GM19372 (cell line): ENCODE measurements at regions not wholly inside any gene's neighbourhood (a gene's known extent, or its start where the extent isn't known, plus 50 kb on each side); places are given as distances from the start of the nearest gene placed in this dataset.

Experiments
- ATAC-seq: cut with Tn5 transposase; IDR thresholded peaks from one replicate; pipeline ENCODE4 v1.9.1; 2021; ENCODE audit warnings: mild to moderate bottlenecking, low read depth, moderate library complexity; ENCODE audit not compliant: unreplicated experiment

GRCh38 chr6:40708049-40708448 lies 120.9 kb upstream of the LRFN2 start:
- ATAC-seq = no peak

GRCh38 chr6:40706178-40706577 lies 119.0 kb upstream of the LRFN2 start:
- no peak for ATAC-seq

GRCh38 chr6:40705354-40705753 lies 118.2 kb upstream of the LRFN2 start:
- ATAC-seq = no peak

DNA sequence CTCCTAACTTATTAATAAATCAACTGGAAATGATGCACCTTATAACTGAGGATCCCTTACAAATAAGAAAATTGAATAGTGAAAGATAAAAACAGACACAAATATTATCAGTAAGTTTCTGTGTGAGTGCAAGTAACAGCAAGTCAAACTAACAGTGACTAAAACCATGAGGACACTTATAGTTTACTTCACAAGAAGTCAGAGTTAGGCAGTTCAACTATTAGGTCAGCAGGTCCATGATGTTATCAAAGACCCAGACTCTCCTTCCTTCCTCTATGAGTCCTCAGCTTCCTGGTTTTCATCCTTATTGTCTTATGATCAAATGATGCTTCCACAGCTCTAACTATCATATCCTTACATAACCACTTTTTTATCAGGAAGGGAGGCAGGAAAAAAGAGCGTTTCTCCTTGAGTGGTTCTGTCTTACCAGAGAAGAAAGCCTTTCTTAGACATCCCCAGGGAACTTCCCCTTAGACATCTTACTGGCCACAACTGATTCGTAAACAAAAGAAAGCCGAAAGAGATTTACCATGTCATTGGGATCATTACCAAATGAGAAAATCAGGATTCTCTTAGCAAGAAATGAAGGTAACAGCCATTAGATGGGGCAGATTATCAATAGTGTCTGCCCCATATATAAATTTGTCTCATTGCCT lies 114.3 kb upstream of the LRFN2 start:
- no peak for ATAC-seq

- ATAC-seq = no peak
Measured at GRCh38 chr6:40700006-40700580, 112.9 kb upstream of the LRFN2 start.

DNA sequence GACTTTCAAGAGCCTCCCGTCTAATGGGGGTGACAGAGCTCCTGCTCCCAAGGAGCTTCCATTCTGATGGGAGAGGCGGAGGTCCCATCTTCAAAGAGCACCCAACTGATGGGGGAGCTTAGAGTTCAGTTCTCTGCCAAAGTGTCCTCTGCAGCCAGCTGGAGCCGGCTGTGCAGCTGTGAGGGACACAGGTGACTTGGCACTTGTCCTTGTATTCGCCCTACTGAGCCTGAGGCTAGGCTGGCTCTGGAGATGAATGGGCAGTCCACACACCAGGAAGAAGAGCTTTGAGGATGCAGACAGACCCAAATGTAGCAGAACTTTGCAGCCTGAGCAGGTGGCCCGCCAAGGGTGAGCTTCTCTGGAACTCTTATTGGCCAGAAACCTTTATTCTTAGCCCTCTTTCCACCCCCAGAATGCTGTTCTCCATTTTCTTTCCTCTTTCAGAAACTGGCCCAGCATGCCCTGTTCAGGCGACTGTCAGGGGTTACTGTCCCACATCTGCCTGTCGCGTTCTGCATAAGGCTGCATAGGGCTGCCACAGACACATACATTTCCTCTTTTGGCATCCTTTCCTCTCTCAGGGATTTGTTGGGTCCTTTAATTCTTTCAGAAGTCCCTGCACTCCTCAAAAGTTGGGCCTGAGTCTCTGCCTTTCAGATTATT lies 108.7 kb upstream of the LRFN2 start:
- no peak for ATAC-seq

DNA sequence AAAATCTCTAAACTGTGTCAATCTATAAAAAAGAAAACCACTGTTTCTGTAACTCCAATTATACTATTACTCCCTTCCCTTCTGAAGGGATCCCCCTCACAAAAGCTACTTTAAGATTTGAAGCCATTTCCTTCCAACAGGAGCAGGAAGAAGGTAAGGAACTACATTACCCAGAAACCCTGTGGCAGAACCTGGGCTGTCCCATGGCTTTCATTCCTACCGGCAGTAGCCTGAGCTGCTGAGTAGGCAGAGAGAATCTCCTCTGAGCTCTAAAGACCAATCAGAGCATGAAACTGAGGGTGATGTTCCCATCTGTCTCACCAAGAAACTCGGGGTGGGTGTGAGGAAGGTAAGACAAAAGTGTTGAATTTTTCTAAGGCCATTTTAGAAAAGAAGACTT lies 108.0 kb upstream of the LRFN2 start:
- ATAC-seq = no peak

DNA sequence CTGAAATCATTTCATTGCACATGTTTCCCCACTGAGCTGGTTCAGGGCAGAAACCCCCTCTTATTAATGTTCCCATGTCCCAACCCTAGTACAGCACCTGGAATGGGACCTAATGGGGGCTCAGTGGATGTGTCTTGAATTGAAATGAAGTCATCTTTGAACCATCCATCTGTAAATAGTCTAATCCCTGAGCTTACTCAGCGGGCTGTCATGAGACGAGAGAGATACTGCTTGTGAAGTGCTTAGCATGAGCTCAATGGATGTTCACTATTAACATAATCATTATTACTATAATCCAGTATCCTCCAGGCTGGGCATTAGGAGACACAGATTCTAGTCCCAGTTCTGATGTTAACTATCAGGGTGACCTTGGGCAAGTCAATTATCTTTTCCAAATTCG lies 106.6 kb upstream of the LRFN2 start:
- no peak for ATAC-seq

DNA sequence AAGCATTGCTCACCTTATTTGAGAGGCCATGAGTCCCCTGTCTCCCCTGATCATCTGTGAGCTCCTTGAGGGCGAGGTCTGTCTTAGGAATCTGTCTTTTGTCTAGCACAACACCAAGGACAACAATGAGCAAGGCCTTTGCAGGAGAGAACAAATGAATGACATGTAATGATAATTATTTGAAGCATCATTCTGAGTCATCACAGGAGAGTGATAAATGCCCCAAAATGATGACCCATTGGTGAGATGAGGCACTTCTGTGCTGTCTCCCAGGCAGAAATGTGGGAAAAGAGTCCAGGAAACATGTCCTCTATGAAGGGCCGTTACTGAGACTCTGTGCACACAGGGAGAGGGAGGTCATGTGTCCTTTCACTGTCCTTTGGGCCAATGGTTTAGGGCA lies 105.2 kb upstream of the LRFN2 start:
- ATAC-seq = no peak

DNA sequence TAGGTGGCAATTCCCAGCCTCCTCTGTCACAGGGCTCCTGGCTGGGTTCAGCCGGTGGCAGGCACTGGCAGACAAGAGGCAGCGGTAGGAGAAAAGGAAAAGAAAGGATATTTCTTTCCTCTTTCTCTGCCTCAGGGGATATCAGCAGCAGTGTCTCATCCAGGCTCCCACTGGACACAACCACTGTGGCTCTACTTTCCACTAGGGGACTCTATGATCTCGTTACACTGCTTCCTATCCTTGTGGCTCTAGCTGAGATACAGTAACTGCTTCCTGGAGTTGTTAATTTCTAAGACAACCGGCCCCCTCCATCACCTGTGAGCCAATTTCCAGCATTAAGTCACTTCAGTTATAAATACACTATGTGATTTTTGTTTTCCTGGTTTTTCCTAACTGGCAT lies 102.0 kb upstream of the LRFN2 start:
- ATAC-seq = no peak

- ATAC-seq = no peak
Measured at GRCh38 chr6:40688214-40688761, 101.1 kb upstream of the LRFN2 start.

DNA sequence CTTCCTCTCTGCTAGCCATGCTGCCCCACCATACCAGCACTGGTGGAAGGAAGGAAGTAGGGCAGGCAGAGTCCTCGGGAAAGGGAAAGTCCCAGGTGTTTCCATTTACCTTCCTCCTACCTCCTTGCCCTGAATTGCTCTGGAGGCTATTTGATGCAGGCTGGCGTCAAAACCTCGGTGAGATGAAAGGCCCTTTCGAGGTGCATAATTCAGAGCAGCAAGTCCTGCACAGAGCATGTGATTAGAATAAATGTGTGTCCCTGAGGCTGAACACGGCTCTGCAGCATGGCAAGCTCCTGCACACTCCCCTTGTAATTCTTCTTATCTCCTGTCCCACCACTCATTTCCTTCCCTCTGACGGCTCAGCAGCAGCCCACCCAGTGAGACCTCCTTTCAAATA lies 98.7 kb upstream of the LRFN2 start:
- no peak for ATAC-seq

DNA sequence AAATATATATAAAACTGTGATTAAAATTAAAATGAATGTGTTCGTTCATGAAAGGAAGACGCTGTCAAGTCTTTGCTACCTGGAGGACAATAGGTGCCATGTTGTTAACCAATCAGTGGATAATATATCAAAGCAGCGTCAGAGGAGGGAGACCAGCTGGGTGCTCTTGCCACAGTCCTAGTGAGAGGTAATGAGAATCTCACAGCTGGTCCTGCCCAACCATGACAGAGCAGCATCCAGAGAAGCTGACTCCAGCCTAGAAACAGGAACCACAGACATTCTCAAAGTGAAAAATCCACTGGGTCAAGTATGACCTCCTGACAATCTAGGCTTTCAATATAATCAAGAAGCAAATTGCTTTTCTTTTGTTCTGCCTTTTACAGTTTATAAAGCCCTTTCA lies 94.5 kb upstream of the LRFN2 start:
- no peak for ATAC-seq

DNA sequence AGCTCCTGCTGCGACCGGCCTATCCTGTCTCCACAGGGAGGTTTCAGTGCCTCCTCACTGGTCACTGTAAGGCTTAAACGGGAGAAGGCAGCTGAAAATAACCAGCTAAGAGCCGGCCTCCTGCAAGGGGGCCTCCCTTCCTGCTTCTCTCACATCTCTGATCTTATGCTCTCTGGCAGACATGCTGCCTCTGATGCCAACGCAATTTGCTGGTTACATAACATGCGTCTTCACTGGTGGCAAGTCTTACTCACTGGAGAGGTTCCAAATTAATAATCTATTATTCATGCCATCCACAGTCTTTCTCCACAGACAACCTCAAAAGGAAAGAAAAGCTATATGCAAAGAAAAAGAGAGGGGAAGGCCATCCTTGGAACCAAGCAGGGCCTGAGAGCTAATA lies 91.8 kb upstream of the LRFN2 start:
- no peak for ATAC-seq

- no peak for ATAC-seq
Measured at GRCh38 chr6:40674170-40674569, 87.0 kb upstream of the LRFN2 start.

DNA sequence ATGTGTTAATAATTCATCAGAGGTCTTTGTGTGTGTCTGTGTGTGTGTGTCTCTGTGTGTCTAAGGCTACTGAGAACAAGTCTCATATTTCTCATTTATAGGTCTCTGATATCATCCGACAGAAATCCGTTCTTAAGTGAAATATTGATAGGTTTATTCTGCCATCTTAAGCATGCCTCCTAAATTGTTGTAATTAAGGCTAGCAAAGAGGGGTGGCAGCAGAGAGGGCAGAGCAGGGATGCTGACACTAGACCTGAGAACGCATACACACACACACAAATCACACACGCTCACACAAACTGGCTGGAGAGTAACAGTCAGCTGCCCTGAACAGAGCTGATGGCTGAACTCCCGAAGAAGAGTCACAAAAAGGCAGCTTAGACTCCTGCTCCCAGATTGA lies 84.9 kb upstream of the LRFN2 start:
- ATAC-seq = no peak

GRCh38 chr6:40671694-40672050 lies 84.5 kb upstream of the LRFN2 start:
- no peak for ATAC-seq

DNA sequence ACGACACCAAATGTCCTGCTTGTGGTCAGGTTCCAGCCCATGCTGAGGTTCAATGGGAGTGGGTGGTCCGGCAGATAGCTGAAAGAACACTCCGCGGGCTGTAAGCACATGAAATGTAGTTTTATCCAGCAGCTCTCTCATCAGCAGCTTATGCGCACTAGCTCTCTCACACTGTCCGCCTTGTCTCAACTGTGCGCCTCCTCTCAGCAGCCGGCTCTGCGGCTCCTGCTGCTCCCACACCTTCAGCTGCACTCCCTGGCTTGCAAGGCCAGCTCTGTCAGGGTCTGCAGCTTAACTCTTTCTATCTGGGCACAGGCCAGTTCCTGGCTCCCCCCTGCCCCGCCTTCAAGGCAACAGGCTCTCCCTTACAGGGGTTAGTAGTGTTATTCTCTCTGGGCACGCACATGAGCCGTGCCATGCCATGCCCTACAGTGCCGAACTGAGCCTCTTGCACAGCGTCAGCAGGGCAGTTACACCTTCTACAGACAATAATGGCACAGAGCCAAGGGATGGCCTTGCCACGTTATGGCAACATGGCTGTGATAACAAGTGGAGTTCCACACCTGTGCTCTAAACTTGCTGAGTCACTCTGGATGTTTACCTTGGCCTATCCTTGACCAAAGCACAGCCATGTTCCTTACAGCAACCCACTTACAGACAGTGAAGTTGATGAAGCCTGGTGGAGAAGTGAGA lies 84.0 kb upstream of the LRFN2 start:
- no peak for ATAC-seq

- no peak for ATAC-seq
Measured at GRCh38 chr6:40669343-40669742, 82.2 kb upstream of the LRFN2 start.

DNA sequence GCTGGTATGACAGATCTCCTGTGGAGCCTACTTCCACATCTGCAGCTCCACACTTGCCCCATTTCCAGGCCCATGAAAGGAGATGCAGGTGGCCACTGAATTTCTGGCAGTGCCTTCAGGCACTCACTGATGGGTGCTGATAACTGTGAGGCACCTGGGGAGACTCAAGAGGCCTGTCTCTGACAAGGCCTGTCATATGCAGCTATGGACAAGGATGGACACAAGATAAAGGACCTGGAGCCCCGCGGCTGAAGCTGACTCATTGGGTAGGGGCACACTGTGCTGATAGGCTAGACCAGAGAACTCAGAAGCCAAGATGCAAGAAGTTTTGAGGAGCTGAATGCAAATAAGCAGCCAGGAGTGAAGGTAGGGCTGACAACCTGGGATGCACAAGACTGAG lies 81.0 kb upstream of the LRFN2 start:
- ATAC-seq = no peak

GRCh38 chr6:40666530-40666929 lies 79.4 kb upstream of the LRFN2 start:
- no peak for ATAC-seq
